Natural killer cell (primary cell): ENCODE measurements at regions not wholly inside any gene's neighbourhood (a gene's known extent, or its start where the extent isn't known, plus 50 kb on each side); places are given as distances from the start of the nearest gene placed in this dataset.

Experiments
- ATAC-seq, 3 donors: fragments of 150-1000 bp in 2 of 3; fragments of 200-7000 bp in 1 of 3; cut with Tn5 transposase; 1 replicate in 1 of 3; 2 replicates in 2 of 3; pipeline ENCODE4 v1.10.0; 2021; ENCODE audit warnings: mild to moderate bottlenecking in 2 of 3, moderate library complexity in 2 of 3
- DNase-seq, 2 donors: peaks; one replicate each; pipeline versions ENCODE4 v3.0.0 to v3.0.0-alpha.2; 2013 to 2021; ENCODE audit warnings: mixed read lengths in 1 of 2
- H3K27ac ChIP-seq: one replicate; pipeline ENCODE4 v1.5.1; 2013; ENCODE audit warnings: mild to moderate bottlenecking, low read length
- H3K27me3 ChIP-seq: one replicate; pipeline ENCODE4 v1.6.1; 2013; ENCODE audit warnings: low read length; ENCODE audit not compliant: control insufficient read depth, insufficient read depth
- H3K36me3 ChIP-seq: one replicate; pipeline ENCODE4 v1.6.1; 2013; ENCODE audit warnings: low read length; ENCODE audit not compliant: control insufficient read depth, insufficient read depth
- H3K4me1 ChIP-seq: one replicate; pipeline ENCODE4 v1.6.1; 2013; ENCODE audit warnings: low read length; ENCODE audit not compliant: control insufficient read depth, insufficient read depth
- H3K4me3 ChIP-seq: one replicate; pipeline ENCODE4 v1.5.1; 2013; ENCODE audit warnings: low read length
- H3K9me3 ChIP-seq: one replicate; pipeline ENCODE4 v1.6.1; 2013; ENCODE audit warnings: low read length; ENCODE audit not compliant: control insufficient read depth, insufficient read depth
- H3K27ac Mint-ChIP-seq, 2 donors: one replicate each; pipeline ENCODE4 v1.8.0; 2022; ENCODE audit warnings: mild to moderate bottlenecking in 2 of 2, mixed read lengths in 2 of 2, moderate library complexity in 1 of 2
- H3K27me3 Mint-ChIP-seq, 2 donors: one replicate each; pipeline ENCODE4 v1.8.0; 2022; ENCODE audit warnings: low read depth in 2 of 2, mixed read lengths in 2 of 2
- H3K36me3 Mint-ChIP-seq: one replicate; pipeline ENCODE4 v1.8.0; 2022; ENCODE audit warnings: mixed read lengths
- H3K4me1 Mint-ChIP-seq, 2 donors: one replicate each; pipeline ENCODE4 v1.8.0; 2022; ENCODE audit warnings: mixed read lengths in 2 of 2
- H3K4me3 Mint-ChIP-seq: one replicate; pipeline ENCODE4 v1.8.0; 2022; ENCODE audit warnings: mild to moderate bottlenecking, moderate library complexity, mixed read lengths
- H3K9me3 Mint-ChIP-seq, 2 donors: one replicate each; pipeline ENCODE4 v1.8.0; 2022; ENCODE audit warnings: mixed read lengths in 2 of 2
- WGBS: methylation state at CpG from one replicate; pipeline ENCODE4 v1.1.7; 2013; ENCODE audit warnings: missing lambda C conversion rate; ENCODE audit not compliant: insufficient coverage; 5-methylcytosine and 5-hydroxymethylcytosine counted together
- intact Hi-C: fragments of 100-400 bp; cut with micrococcal nuclease; formaldehyde crosslinking; loops from one replicate; pipeline ENCODE4 v1.14.2; 2022
- TF ChIP-seq, protein P1 (sequence below): fragments of 200-600 bp; IDR thresholded peaks from one replicate; pipeline ENCODE4 v1.8.0; 2022; ENCODE audit warnings: antibody characterized with exemption

DNA sequence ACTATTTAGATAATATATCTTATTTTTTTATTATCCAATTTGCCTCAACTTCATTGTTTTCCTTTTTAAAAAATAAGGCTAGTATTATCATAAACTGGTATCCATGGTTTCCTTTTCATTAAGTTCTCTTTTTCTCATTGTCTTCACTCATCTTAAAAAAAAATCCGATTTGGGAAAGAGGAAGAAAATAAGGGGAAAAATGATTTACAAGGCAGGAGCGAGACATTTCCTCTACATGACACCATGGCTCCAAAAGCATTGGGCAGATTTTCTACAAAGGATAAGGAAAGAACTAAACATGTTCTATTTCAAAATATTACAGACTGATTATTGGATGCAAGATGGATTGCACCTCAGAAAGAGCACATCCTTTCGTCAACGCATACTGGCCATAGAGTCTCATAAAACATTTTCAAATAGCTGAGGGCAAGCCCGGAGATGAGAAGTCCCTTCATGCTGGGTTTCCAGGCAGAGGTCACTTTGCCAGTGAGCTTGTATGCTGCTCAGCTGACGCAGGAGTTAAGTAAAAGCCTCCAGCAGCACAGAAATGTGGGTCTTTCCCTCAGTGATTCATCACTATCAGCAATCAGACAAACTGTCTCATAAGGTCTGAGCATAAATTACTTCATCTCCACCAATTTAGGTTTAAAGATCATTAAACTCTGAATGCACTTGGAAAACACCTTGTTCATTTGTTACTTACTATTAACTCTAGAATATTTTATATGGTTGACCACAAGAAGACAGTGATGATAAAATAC, 129.0 kb upstream of the TNFAIP3 start:
- no peaks in the 10 kb centered on the region for H3K9me3 ChIP-seq
- no peak overlapping the region for H3K4me3 ChIP-seq
- Mint-ChIP-seq H3K36me3 (no peaks in the 10 kb centered on the region), H3K4me1 (peaks cover 7% of the 10 kb centered on the region in 2 donors), H3K27ac (no peak overlapping the region), H3K27me3 (peaks cover 22 to 53% of the 10 kb centered on the region in 2 donors), H3K4me3 (no peak overlapping the region), H3K9me3 (no peaks in the 10 kb centered on the region)
- H3K27me3 ChIP-seq, result no peaks in the 10 kb centered on the region
- no peaks in the 10 kb centered on the region for H3K4me1 ChIP-seq
- ATAC-seq (peak in 1 of 3 donors; percentile 47), DNase-seq (peak in 1 of 2 donors; percentile 23)
- TF ChIP-seq, protein P1, sequence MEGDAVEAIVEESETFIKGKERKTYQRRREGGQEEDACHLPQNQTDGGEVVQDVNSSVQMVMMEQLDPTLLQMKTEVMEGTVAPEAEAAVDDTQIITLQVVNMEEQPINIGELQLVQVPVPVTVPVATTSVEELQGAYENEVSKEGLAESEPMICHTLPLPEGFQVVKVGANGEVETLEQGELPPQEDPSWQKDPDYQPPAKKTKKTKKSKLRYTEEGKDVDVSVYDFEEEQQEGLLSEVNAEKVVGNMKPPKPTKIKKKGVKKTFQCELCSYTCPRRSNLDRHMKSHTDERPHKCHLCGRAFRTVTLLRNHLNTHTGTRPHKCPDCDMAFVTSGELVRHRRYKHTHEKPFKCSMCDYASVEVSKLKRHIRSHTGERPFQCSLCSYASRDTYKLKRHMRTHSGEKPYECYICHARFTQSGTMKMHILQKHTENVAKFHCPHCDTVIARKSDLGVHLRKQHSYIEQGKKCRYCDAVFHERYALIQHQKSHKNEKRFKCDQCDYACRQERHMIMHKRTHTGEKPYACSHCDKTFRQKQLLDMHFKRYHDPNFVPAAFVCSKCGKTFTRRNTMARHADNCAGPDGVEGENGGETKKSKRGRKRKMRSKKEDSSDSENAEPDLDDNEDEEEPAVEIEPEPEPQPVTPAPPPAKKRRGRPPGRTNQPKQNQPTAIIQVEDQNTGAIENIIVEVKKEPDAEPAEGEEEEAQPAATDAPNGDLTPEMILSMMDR, result no peak
- H3K27ac ChIP-seq, result no peak overlapping the region
- no peaks in the 10 kb centered on the region for H3K36me3 ChIP-seq
- WGBS, result 91% methylated on average over 5 of the region's 6 CpGs
- intact Hi-C loops, result no loop called here

DNA sequence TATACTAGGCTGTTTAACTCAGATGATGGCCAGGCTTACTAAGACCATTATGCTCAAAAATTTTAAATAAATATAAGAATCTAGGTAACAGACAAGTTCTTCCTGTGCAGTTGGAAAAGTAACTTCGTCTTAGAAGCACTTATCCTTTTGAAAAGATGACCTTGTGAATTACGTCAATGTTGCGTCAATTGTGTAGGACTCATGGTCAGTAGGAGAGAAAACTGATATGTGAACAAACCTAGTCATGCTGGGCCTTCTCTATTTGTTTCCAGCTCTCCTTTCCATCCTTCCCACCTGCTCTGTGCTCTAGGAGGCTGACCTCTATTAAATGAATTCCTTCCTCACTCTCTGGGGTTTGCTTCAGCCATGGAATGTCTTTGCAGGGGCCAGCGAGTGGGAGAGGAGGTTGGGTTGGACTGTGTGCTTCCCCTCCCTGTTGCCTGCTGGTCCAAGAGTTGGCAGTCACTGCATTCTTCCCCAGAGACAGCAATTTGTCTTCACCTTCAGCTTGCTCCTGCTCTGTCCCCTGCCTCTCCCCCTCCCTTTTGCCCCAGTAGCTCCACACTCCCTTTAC, 128.0 kb upstream of the TNFAIP3 start:
- H3K27ac Mint-ChIP-seq, result no peak overlapping the region
- no peaks in the 10 kb centered on the region for H3K36me3 Mint-ChIP-seq
- intact Hi-C loops, result no loop called here
- H3K9me3 Mint-ChIP-seq, result no peaks in the 10 kb centered on the region
- Histone ChIP-seq H3K36me3 (no peaks in the 10 kb centered on the region), H3K27me3 (no peaks in the 10 kb centered on the region), H3K4me3 (no peak overlapping the region), H3K4me1 (no peaks in the 10 kb centered on the region), H3K9me3 (no peaks in the 10 kb centered on the region), H3K27ac (no peak overlapping the region)
- ATAC-seq (no peak), DNase-seq (no peak)
- TF ChIP-seq, protein P1, result no peak
- 100% methylated on average over 3 of the region's 4 CpGs for WGBS
- peaks cover 22 to 53% of the 10 kb centered on the region in 2 donors for H3K27me3 Mint-ChIP-seq
- no peak overlapping the region for H3K4me3 Mint-ChIP-seq
- H3K4me1 Mint-ChIP-seq, result peaks cover 7% of the 10 kb centered on the region in 2 donors

DNA sequence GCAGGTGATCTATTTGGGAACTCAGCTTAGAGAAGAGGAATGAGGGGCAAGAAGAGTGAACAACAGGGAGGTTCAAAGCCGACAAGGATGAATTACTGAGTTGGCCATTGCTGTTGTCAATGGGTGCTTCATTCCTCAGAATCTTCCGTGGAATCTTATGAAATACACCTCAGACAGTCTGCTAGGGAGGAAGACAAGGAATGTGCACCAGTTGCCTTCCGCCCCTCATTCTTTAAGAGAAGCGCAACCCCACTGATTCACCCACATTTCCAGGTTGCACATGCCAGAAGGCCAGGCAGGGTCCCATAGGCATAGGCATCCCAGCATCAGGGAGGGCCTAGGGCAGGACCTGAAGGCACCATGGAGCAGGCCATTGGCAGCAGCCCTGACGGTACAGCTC, 127.5 kb upstream of the TNFAIP3 start:
- Mint-ChIP-seq H3K4me1 (peaks cover 9% of the 10 kb centered on the region in 2 donors), H3K4me3 (no peak overlapping the region), H3K27ac (no peak overlapping the region), H3K9me3 (no peaks in the 10 kb centered on the region), H3K27me3 (peaks cover 22 to 53% of the 10 kb centered on the region in 2 donors), H3K36me3 (no peaks in the 10 kb centered on the region)
- intact Hi-C loops, result no loop called here
- H3K4me1 ChIP-seq, result no peaks in the 10 kb centered on the region
- TF ChIP-seq, protein P1, result no peak
- H3K4me3 ChIP-seq, result no peak overlapping the region
- no peaks in the 10 kb centered on the region for H3K27me3 ChIP-seq
- H3K27ac ChIP-seq, result no peak overlapping the region
- no peak for DNase-seq
- H3K36me3 ChIP-seq, result no peaks in the 10 kb centered on the region
- 94% methylated on average over 5 of the region's 5 CpGs for WGBS
- ATAC-seq, result no peak
- no peaks in the 10 kb centered on the region for H3K9me3 ChIP-seq
